Jurkat, Clone E6-1 (cell line): ENCODE measurements at regions not wholly inside any gene's neighbourhood (a gene's known extent, or its start where the extent isn't known, plus 50 kb on each side); places are given as distances from the start of the nearest gene placed in this dataset.
"Not testable (repeated sequence)": the region's sequence is repeated elsewhere in the genome, so short reads cannot be mapped to it uniquely, and the experiment has no call there.

Experiments used
- DNase-seq: peaks from one replicate; pipeline ENCODE4 v3.0.0-alpha.2; 2011; ENCODE audit warnings: low read depth, low spot score
- H3K4me3 ChIP-seq: 2 replicates; pipeline ENCODE4 v1.5.1; 2011; ENCODE audit warnings: mild to moderate bottlenecking, low read length, control low read depth, moderate library complexity

- no peak overlapping the region for H3K4me3 ChIP-seq
- DNase-seq: no peak
Measured at GRCh38 chr6:169985121-169986015, 233.9 kb downstream of the ERMARD start.

GRCh38 chr6:169984181-169985120 is 233.0 kb downstream of the ERMARD start:
- no peak for DNase-seq
- no peak overlapping the region for H3K4me3 ChIP-seq

GRCh38 chr6:169983651-169984050 is 232.2 kb downstream of the ERMARD start:
- H3K4me3 ChIP-seq: no peak overlapping the region
- DNase-seq: no peak

- DNase-seq: no peak
- H3K4me3 ChIP-seq: no peak overlapping the region
Measured at GRCh38 chr6:169982461-169983386, 231.3 kb downstream of the ERMARD start.

GRCh38 chr6:169981969-169982368 is 230.5 kb downstream of the ERMARD start:
- no peak for DNase-seq
- no peak overlapping the region for H3K4me3 ChIP-seq

- H3K4me3 ChIP-seq: no peak overlapping the region
- DNase-seq: no peak
Measured at GRCh38 chr6:169981568-169981967, 230.1 kb downstream of the ERMARD start.

- no peak overlapping the region for H3K4me3 ChIP-seq
- no peak for DNase-seq
Measured at GRCh38 chr6:169980826-169981450, 229.5 kb downstream of the ERMARD start.

GRCh38 chr6:169979873-169980432 is 228.5 kb downstream of the ERMARD start:
- no peak for DNase-seq
- no peak overlapping the region for H3K4me3 ChIP-seq

- H3K4me3 ChIP-seq: no peak overlapping the region
- no peak for DNase-seq
Measured at GRCh38 chr6:169978615-169979161, 227.3 kb downstream of the ERMARD start.

- no peak for DNase-seq
- no peak overlapping the region for H3K4me3 ChIP-seq
Measured at GRCh38 chr6:169977434-169978265, 226.2 kb downstream of the ERMARD start.

GRCh38 chr6:169976301-169977081 is 225.1 kb downstream of the ERMARD start:
- H3K4me3 ChIP-seq: no peak overlapping the region

GRCh38 chr6:169975701-169976100 is 224.3 kb downstream of the ERMARD start:
- H3K4me3 ChIP-seq: no peak overlapping the region
- no peak for DNase-seq

More at GRCh38 chr6:169976301-169977081, 225.1 kb downstream of the ERMARD start:
- no peak for DNase-seq

- no peak overlapping the region for H3K4me3 ChIP-seq
Measured at GRCh38 chr6:169975286-169975685, 223.9 kb downstream of the ERMARD start.

GRCh38 chr6:169974663-169975062 is 223.2 kb downstream of the ERMARD start:
- H3K4me3 ChIP-seq: no peak overlapping the region
- DNase-seq: no peak

More at GRCh38 chr6:169975286-169975685, 223.9 kb downstream of the ERMARD start:
- no peak for DNase-seq

GRCh38 chr6:169973588-169974467 is 222.4 kb downstream of the ERMARD start:
- not testable (repeated sequence) for DNase-seq, H3K4me3 ChIP-seq
